CD4-positive, alpha-beta T cell treated with Interleukin-6 at 100 ng/mL for 8 hours (primary cell): ENCODE measurements at regions not wholly inside any gene's neighbourhood (a gene's known extent, or its start where the extent isn't known, plus 50 kb on each side); places are given as distances from the start of the nearest gene placed in this dataset.

Experiments
- DNase-seq: peaks from one replicate; pipeline ENCODE4 v3.0.0-alpha.2; 2020; ENCODE audit warnings: mixed read lengths, low spot score

DNA sequence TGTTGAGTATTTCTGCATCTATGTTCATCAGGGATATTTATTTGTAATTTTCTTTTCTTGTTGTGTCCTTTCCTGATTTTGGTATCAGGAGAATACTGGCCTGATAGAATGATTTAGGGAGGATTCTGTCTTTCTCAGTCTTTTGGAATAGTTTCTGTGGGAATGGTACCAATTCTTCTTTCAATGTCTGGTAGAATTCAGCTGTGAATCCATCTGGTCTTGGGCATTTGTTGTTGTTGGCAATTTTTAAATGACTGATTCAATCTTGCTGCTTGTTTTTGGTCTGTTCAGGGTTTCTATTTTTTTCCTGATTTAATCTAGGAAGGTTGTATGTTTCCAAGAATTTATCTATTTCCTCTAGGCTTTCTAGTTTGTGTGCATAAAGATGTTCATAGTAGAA, 170.9 kb upstream of the PDE3A start:
- no peak for DNase-seq

DNA sequence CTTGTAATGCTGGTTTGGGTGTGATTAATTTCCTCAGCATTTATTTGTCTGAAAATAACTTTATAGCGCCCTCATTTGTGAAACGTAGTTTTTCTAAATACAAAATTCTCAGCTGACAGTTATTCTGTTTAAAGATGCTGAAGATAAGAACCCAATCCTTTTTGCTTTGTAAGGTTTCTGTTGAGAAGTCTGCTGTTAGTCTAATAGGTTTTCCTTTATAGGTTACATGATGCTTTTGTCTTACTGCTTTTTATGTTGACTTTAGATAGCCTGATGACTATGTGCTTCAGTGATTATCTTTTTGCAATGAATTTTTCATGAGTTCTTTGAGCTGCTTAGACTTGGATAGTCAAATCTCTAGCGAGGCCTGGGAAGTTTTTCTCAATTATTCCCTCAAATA, 168.6 kb upstream of the PDE3A start:
- DNase-seq = no peak

GRCh38 chr12:20201733-20202132, 166.6 kb upstream of the PDE3A start:
- no peak for DNase-seq

- DNase-seq = no peak
These were observed 162.5 kb upstream of the PDE3A start for GRCh38 chr12:20205854-20206253.

GRCh38 chr12:20206410-20206809, 161.9 kb upstream of the PDE3A start:
- no peak for DNase-seq

DNA sequence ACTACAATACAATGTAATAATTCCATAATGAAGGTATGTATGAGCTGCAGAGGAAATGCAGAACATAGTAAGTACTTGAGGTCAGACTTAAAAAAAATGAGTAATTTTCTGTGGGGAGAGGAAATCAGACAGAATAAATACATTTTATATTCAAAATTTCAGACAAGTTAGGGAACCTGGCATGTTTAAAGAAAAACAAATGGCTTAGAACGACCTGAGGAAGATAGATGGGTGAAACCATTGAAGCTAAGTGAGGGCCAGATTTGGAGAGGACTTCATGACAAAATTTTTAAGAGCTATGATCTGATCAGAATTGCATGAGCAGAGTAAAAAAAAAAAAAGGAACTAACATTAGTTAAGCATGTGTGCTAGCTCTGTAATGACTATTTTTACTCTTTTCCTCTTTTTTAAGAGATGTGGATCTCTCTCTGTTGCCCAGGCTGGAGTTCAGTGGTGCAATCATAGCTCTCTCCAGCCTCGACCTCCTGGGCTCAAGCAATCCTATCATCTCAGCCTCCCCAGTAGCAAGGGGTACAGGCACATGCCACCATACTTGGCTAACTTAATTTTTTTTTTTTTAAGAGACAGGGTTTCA, 157.6 kb upstream of the PDE3A start:
- no peak for DNase-seq

GRCh38 chr12:20211541-20211940, 156.8 kb upstream of the PDE3A start:
- no peak for DNase-seq

DNA sequence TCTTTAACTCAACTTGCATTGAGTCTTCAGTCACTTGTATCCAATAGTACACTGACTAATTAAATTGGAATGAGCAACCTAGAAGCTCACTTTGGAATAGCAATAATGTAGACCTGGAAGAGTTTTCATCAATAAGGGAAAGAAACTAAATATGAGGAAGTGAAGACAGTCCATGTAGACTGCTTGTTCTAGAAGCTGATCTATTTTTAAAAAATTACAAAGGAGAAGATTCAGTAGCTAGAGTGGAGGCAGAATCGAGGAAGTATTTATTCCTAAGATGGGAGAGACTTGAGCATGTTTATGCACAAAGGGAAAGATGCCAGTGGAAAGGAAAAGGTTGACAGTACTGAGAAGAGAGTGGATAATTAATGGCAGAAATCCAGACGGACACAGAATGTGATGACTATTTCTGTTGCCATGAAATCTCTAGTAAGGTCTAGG, 156.3 kb upstream of the PDE3A start:
- no peak for DNase-seq

DNA sequence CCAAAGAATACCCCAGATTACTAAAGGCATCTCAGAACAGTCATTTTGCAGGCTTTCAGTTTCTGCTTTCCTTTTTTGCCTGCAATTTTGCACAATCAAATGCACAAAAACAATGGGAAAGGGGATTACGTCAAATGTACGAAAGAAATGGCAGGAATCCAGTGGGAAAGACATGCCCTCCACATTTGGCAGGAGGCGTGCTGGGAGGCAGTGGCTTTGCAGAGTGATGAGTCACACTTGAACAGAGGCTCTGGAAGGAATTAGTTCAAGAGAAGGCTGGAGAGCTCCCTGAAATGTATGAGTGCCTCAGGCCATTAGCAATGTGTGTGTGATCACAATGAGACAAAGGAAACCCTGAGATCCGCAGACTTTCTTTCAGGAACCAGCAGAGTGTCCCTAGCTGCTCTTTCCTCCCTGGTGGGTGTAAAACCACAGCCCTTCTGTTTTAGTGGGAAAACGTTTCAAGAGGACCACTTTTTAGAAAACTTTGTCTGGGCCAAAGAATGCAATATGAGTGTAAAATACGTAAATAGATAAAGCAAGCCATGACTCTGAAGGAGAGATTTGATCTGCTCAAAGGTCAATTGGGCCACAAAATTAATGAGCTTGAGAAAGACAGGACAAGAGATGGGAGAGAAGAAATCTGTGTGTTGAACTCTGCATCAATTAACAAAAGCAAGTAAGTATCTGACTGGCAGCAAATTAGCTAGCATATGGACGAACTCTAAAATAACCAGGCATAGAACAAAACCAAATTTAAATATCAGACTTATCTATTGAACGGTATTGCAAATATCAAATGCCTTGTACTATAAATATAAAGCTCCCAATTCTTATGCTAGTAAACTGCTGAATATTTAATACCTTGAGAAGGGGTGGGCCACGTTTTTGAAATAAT, 155.4 kb upstream of the PDE3A start:
- DNase-seq = no peak

- no peak for DNase-seq
These were observed 154.4 kb upstream of the PDE3A start for GRCh38 chr12:20213723-20214625.

DNA sequence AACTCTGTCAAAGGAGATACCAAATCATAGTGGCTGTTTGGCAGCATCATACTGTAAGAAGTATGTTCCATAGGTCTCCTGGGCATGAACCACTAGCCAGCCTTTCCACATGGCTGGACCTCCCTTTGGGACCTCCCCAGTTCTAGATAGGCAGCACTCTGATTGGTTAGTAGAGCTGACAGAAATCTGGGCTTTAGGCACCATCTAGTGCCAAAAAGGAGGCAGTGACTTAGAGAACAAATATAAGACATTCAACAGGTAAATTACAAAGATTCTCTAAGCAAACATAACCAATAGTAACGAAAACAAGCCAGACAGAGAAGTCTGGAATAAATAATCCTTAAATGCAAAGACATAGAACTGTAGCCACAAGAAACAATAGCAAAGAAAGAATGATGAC, 148.0 kb upstream of the PDE3A start:
- DNase-seq = no peak

GRCh38 chr12:20232931-20233675, 135.2 kb upstream of the PDE3A start:
- DNase-seq = no peak

- no peak for DNase-seq
These were observed 133.9 kb upstream of the PDE3A start for GRCh38 chr12:20234474-20234873.

- no peak for DNase-seq
These were observed 131.2 kb upstream of the PDE3A start for GRCh38 chr12:20237091-20237490.

DNA sequence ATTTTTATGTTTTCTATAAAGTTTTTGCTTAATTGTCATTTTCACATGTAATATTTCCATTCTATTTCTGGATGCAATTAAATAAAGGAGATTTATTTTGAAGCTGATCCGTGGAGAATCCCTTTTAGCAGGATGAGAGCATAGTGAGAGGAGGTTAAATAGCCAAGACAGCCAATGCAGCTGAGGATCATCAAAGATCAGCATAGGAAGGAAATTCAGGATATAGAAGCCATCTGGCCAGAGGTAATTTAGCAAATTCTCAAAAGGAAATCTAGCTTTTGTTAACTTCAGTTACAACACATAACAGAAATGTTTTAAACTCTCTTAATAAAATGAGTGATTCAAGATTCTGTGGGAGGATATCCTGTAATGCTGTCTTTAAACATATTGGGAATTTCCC, 122.8 kb upstream of the PDE3A start:
- no peak for DNase-seq

DNA sequence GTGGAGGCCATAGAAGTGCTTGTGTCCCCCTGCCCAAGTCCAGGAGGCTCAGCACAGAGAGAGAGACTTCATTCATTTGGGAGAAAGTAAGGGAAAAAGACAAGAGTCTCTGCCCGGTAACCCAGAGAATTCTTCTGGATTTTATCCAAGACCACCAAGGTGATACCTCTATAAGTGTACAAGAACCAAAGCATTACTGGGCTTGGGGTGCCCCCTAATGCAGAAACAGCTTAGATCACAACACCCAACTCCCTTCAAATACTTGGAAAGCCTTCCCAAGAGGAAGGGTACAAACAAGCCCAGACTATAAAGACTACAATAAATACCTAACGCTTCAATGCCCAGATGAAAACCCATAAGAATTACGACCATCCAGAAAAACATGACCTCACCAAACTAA, 119.7 kb upstream of the PDE3A start:
- DNase-seq = no peak

GRCh38 chr12:20250761-20251160, 117.6 kb upstream of the PDE3A start:
- DNase-seq = no peak

DNA sequence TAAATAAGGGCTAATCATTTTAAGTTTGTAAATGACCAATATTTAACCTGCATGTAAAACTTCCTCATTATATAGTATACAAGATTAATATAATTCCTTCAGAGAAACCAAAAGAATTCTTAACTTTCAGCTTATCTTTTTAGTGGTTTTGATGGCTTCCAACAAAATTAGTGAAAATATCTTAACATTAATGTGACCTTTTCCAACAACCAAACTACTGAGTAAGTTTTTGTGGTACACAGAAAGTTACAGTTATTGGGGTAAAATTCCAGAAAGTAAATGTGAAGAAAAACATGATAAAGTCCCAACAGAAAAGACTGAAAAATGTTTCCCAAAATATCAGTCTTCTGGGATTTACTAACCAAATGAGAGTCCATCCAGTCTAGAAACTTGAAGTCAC, 111.0 kb upstream of the PDE3A start:
- no peak for DNase-seq

DNA sequence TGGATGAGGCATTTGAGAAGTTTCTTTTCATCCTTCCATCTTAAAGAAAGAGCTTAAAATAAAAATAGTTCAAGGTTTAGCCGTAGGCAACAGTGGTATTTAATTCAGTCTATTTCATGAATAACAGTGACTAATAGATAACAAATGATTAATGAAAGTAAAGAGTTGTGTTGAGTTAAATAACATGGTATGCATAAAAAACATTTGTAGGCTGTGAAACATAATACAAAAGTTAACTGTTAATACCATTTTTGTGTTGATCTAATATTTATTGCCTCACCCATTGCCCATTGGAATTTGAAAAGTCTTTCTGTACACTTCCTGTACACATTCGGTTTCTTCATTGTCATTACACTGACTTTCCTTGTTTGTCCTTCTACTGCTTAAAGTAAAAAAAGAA, 108.6 kb upstream of the PDE3A start:
- no peak for DNase-seq

DNA sequence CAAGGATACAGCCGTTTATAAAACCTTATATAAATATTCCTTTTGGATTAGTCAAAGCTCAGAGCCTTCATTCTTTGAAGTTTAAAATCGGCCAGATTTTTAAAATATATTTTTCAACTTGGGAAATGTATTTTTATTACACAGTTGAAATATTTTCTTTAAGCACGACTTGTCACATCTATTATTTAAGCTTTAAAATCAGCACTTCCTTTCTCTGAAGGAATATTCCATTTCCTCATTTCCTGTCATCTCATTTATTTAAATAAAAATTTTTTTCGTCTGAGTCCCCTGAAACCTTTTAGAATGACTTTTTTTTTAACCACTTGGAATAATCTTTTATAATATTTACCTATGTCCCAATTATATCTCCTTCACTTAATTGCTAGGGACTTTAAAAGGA, 107.5 kb upstream of the PDE3A start:
- no peak for DNase-seq

- no peak for DNase-seq
These were observed 106.2 kb upstream of the PDE3A start for GRCh38 chr12:20262119-20262518.

GRCh38 chr12:20264026-20264425, 104.3 kb upstream of the PDE3A start:
- no peak for DNase-seq
